ENCODE measurements at regions not wholly inside any gene's neighbourhood (a gene's known extent, or its start where the extent isn't known, plus 50 kb on each side); places are given as distances from the start of the nearest gene placed in this dataset.

GRCh38 chr3:118577055-118577777, 457.4 kb downstream of the IGSF11 start:
- no peak overlapping the region for H3K18ac ChIP-seq (ENCODE audit: low read length)
- no peaks in the 10 kb centered on the region for H3K79me1 ChIP-seq (ENCODE audit: low read length)
- H2AFZ ChIP-seq (ENCODE audit: insufficient read depth, low read length, poor library complexity): no peak overlapping the region
- no CpG with 5 or more reads among the region's 3 CpGs for WGBS (ENCODE audit: extremely low coverage, insufficient coverage, insufficient read length)
- H2BK120ac ChIP-seq (ENCODE audit: insufficient read depth, low read length, poor library complexity): no peak overlapping the region
- no peaks in the 10 kb centered on the region for H3K4me1 ChIP-seq (ENCODE audit: control insufficient read depth in 1 of 2, insufficient read depth in 2 of 2, low read length in 2 of 2)
- H2AK5ac ChIP-seq (ENCODE audit: low read length): no peak overlapping the region
- H3K4me2 ChIP-seq (ENCODE audit: low read length): no peak overlapping the region
- no peak overlapping the region for H4K12ac ChIP-seq (ENCODE audit: low read depth, low read length)
- no peaks in the 10 kb centered on the region for H3K79me2 ChIP-seq (ENCODE audit: control insufficient read depth, insufficient read depth, low read length, poor library complexity)
- H3K14ac ChIP-seq (ENCODE audit: low read length): no peak overlapping the region
- no peak overlapping the region for H2BK5ac ChIP-seq (ENCODE audit: low read depth, low read length, poor library complexity)
- H2BK12ac ChIP-seq (ENCODE audit: low read length): no peak overlapping the region
- no peak overlapping the region for H3K23ac ChIP-seq (ENCODE audit: low read length)
- H3K27ac ChIP-seq (ENCODE audit: low read depth, low read length): no peak overlapping the region
- no peaks in the 10 kb centered on the region for H3K36me3 ChIP-seq (ENCODE audit: control insufficient read depth in 1 of 2, insufficient read depth in 2 of 2, low read length in 2 of 2)
- H3K4ac ChIP-seq (ENCODE audit: low read depth, low read length): no peak overlapping the region
- H4K8ac ChIP-seq (ENCODE audit: low read depth, low read length): no peak overlapping the region
- H3K27me3 ChIP-seq (ENCODE audit: insufficient read depth, low read length): no peaks in the 10 kb centered on the region
- no peak for DNase-seq
- H3K4me3 ChIP-seq (ENCODE audit: low read depth, low read length): no peak overlapping the region
- no peak overlapping the region for H4K91ac ChIP-seq (ENCODE audit: low read depth, low read length)
- H3K9me3 ChIP-seq (ENCODE audit: insufficient read depth, low read depth, low read length): no peaks in the 10 kb centered on the region
- H3K9ac ChIP-seq (ENCODE audit: low read length): no peak overlapping the region

- no peak for DNase-seq
- Histone ChIP-seq H4K91ac (ENCODE audit: low read depth, low read length) (no peak overlapping the region), H2BK5ac (ENCODE audit: low read depth, low read length, poor library complexity) (no peak overlapping the region), H3K36me3 (ENCODE audit: control insufficient read depth in 1 of 2, insufficient read depth in 2 of 2, low read length in 2 of 2) (no peaks in the 10 kb centered on the region), H4K12ac (ENCODE audit: low read depth, low read length) (no peak overlapping the region), H3K4ac (ENCODE audit: low read depth, low read length) (no peak overlapping the region), H3K4me3 (ENCODE audit: low read depth, low read length) (no peak overlapping the region), H3K79me2 (ENCODE audit: control insufficient read depth, insufficient read depth, low read length, poor library complexity) (no peaks in the 10 kb centered on the region), H3K4me2 (ENCODE audit: low read length) (no peak overlapping the region), H2BK12ac (ENCODE audit: low read length) (no peak overlapping the region), H3K79me1 (ENCODE audit: low read length) (no peaks in the 10 kb centered on the region), H2AFZ (ENCODE audit: insufficient read depth, low read length, poor library complexity) (no peak overlapping the region), H2BK120ac (ENCODE audit: insufficient read depth, low read length, poor library complexity) (no peak overlapping the region), H4K8ac (ENCODE audit: low read depth, low read length) (no peak overlapping the region), H3K27ac (ENCODE audit: low read depth, low read length) (no peak overlapping the region), H2AK5ac (ENCODE audit: low read length) (no peak overlapping the region), H3K9ac (ENCODE audit: low read length) (no peak overlapping the region), H3K4me1 (ENCODE audit: control insufficient read depth in 1 of 2, insufficient read depth in 2 of 2, low read length in 2 of 2) (no peaks in the 10 kb centered on the region), H3K27me3 (ENCODE audit: insufficient read depth, low read length) (no peaks in the 10 kb centered on the region), H3K18ac (ENCODE audit: low read length) (no peak overlapping the region), H3K9me3 (ENCODE audit: insufficient read depth, low read depth, low read length) (no peaks in the 10 kb centered on the region), H3K23ac (ENCODE audit: low read length) (no peak overlapping the region), H3K14ac (ENCODE audit: low read length) (no peak overlapping the region)
- no CpG with 5 or more reads among the region's 6 CpGs for WGBS (ENCODE audit: extremely low coverage, insufficient coverage, insufficient read length)
Observed at GRCh38 chr3:118578559-118578958, 456.1 kb downstream of the IGSF11 start.

GRCh38 chr3:118587037-118587741, 447.5 kb downstream of the IGSF11 start:
- no peaks in the 10 kb centered on the region for H3K9me3 ChIP-seq (ENCODE audit: insufficient read depth, low read depth, low read length)
- H3K4me2 ChIP-seq (ENCODE audit: low read length): no peak overlapping the region
- no peak overlapping the region for H3K23ac ChIP-seq (ENCODE audit: low read length)
- H3K79me1 ChIP-seq (ENCODE audit: low read length): no peaks in the 10 kb centered on the region
- H3K4ac ChIP-seq (ENCODE audit: low read depth, low read length): no peak overlapping the region
- no peaks in the 10 kb centered on the region for H3K79me2 ChIP-seq (ENCODE audit: control insufficient read depth, insufficient read depth, low read length, poor library complexity)
- H3K27me3 ChIP-seq (ENCODE audit: insufficient read depth, low read length): no peaks in the 10 kb centered on the region
- H2BK5ac ChIP-seq (ENCODE audit: low read depth, low read length, poor library complexity): no peak overlapping the region
- H4K8ac ChIP-seq (ENCODE audit: low read depth, low read length): no peak overlapping the region
- H3K4me1 ChIP-seq (ENCODE audit: control insufficient read depth in 1 of 2, insufficient read depth in 2 of 2, low read length in 2 of 2): no peaks in the 10 kb centered on the region
- no CpG with 5 or more reads among the region's 2 CpGs for WGBS (ENCODE audit: extremely low coverage, insufficient coverage, insufficient read length)
- H3K36me3 ChIP-seq (ENCODE audit: control insufficient read depth in 1 of 2, insufficient read depth in 2 of 2, low read length in 2 of 2): no peaks in the 10 kb centered on the region
- no peak overlapping the region for H3K14ac ChIP-seq (ENCODE audit: low read length)
- DNase-seq: no peak
- H3K9ac ChIP-seq (ENCODE audit: low read length): no peak overlapping the region
- no peak overlapping the region for H2BK12ac ChIP-seq (ENCODE audit: low read length)
- no peak overlapping the region for H3K18ac ChIP-seq (ENCODE audit: low read length)
- H2AK5ac ChIP-seq (ENCODE audit: low read length): no peak overlapping the region
- no peak overlapping the region for H4K12ac ChIP-seq (ENCODE audit: low read depth, low read length)
- no peak overlapping the region for H2BK120ac ChIP-seq (ENCODE audit: insufficient read depth, low read length, poor library complexity)
- no peak overlapping the region for H3K4me3 ChIP-seq (ENCODE audit: low read depth, low read length)
- H2AFZ ChIP-seq (ENCODE audit: insufficient read depth, low read length, poor library complexity): no peak overlapping the region
- H3K27ac ChIP-seq (ENCODE audit: low read depth, low read length): no peak overlapping the region
- H4K91ac ChIP-seq (ENCODE audit: low read depth, low read length): no peak overlapping the region

- H3K23ac ChIP-seq (ENCODE audit: low read length): no peak overlapping the region
- no peak overlapping the region for H3K9ac ChIP-seq (ENCODE audit: low read length)
- H4K8ac ChIP-seq (ENCODE audit: low read depth, low read length): no peak overlapping the region
- no peak overlapping the region for H2AFZ ChIP-seq (ENCODE audit: insufficient read depth, low read length, poor library complexity)
- H3K14ac ChIP-seq (ENCODE audit: low read length): no peak overlapping the region
- no peak overlapping the region for H3K27ac ChIP-seq (ENCODE audit: low read depth, low read length)
- no peak overlapping the region for H2BK120ac ChIP-seq (ENCODE audit: insufficient read depth, low read length, poor library complexity)
- H4K91ac ChIP-seq (ENCODE audit: low read depth, low read length): no peak overlapping the region
- no peak overlapping the region for H3K18ac ChIP-seq (ENCODE audit: low read length)
- no peak overlapping the region for H3K4me3 ChIP-seq (ENCODE audit: low read depth, low read length)
- no peaks in the 10 kb centered on the region for H3K79me1 ChIP-seq (ENCODE audit: low read length)
- H3K4me2 ChIP-seq (ENCODE audit: low read length): no peak overlapping the region
- H2BK5ac ChIP-seq (ENCODE audit: low read depth, low read length, poor library complexity): no peak overlapping the region
- no peak overlapping the region for H2AK5ac ChIP-seq (ENCODE audit: low read length)
- DNase-seq: no peak
- H3K36me3 ChIP-seq (ENCODE audit: control insufficient read depth in 1 of 2, insufficient read depth in 2 of 2, low read length in 2 of 2): no peaks in the 10 kb centered on the region
- no peaks in the 10 kb centered on the region for H3K9me3 ChIP-seq (ENCODE audit: insufficient read depth, low read depth, low read length)
- no peak overlapping the region for H3K4ac ChIP-seq (ENCODE audit: low read depth, low read length)
- no peaks in the 10 kb centered on the region for H3K79me2 ChIP-seq (ENCODE audit: control insufficient read depth, insufficient read depth, low read length, poor library complexity)
- H2BK12ac ChIP-seq (ENCODE audit: low read length): no peak overlapping the region
- H4K12ac ChIP-seq (ENCODE audit: low read depth, low read length): no peak overlapping the region
- H3K4me1 ChIP-seq (ENCODE audit: control insufficient read depth in 1 of 2, insufficient read depth in 2 of 2, low read length in 2 of 2): no peaks in the 10 kb centered on the region
- no peaks in the 10 kb centered on the region for H3K27me3 ChIP-seq (ENCODE audit: insufficient read depth, low read length)
Observed at GRCh38 chr3:118587847-118588246, 446.8 kb downstream of the IGSF11 start.

Data from trophoblast cell (in vitro differentiated cells and primary cell).